GM18519 (cell line): ENCODE measurements at regions not wholly inside any gene's neighbourhood (a gene's known extent, or its start where the extent isn't known, plus 50 kb on each side); places are given as distances from the start of the nearest gene placed in this dataset.

Source experiments
- ATAC-seq: cut with Tn5 transposase; IDR thresholded peaks from one replicate; pipeline ENCODE4 v1.9.1; 2021; ENCODE audit warnings: mild to moderate bottlenecking, moderate library complexity; ENCODE audit not compliant: unreplicated experiment, low FRiP score

DNA sequence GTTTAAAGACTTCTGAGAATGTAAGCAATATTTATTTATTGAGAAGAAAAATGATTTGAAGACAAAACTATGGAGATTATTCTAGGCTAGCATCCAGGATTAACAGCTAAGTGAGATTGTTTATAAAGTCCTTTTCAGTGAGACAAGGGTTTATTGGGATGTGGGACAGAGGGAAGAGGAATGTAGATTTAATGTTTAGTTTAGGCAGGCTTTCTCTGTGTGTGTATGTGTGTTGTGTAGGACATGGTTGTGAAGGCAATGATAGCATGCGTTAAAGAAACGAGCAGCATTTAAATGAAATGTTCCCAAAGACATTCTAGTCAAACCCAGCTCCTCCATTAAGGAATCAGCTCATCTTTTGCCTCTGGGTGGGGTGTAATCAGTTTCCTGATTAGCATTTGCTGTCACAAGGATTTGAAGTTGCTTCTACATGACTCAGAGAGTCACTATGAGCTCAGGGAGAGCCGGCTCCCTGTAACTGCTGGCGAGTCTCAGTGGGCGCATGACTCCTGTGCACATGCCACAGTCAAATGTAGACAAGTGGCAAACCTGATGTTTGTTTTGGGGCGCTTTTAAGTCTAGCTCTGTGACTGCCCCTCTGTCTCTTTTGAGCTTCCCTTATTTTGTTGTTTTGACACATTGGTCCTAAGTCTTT lies 442.2 kb upstream of the CELF4 start:
- no peak for ATAC-seq

DNA sequence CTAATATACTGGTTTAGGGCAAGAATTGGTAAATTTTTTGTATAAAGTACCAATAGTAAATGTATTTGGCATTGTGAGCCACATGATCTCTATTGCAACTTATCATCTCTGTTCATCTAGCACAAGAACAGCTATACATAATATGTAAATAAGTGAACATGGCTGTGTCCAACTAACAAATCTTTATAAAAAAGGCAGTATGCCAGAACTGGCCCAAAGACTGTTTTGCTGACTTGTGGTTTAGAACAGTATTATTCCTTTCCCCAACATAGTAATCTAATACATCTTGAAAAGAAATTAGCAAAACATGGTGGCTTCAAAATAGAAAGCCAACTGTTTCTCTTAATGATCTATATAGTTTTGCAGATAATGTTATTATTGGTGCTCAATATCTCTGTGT lies 441.4 kb upstream of the CELF4 start:
- no peak for ATAC-seq

DNA sequence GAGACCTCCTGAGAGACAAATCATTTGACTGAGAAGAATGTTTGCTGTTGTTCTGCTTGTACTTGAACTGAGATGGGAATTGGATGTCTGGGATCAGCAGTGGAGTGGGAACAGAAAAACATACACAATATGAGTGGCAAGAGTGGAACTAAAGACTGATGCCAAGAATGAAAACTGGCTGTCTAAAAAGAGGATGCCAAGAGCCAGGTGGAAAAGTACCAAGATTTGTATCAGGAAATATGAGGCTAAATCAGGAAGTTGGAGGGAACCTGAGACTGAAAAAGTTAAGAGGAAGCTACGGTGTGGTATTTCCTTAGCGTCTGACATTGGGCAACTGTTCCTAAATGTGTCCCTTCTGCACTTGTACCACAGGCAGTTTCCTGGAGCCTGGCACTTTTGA lies 440.9 kb upstream of the CELF4 start:
- no peak for ATAC-seq

DNA sequence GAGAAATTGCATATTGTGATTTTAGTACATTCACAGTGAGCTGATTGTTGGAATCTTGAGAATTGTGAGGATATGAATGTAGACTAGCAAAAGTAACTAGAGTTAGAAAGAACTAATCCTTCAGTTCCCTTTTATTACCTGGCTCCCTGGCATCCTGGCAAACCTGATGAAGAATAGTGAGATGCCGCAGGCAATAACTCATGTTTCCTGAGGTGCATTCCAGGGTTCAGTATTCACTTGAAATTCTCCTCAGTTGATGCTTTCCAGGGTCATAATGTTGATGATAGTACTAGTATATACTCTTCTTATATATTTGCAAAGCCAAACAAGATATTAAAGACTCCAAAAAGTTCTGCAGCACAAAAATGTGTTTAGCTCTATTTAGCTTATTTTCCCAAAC lies 432.1 kb upstream of the CELF4 start:
- ATAC-seq, result no peak

DNA sequence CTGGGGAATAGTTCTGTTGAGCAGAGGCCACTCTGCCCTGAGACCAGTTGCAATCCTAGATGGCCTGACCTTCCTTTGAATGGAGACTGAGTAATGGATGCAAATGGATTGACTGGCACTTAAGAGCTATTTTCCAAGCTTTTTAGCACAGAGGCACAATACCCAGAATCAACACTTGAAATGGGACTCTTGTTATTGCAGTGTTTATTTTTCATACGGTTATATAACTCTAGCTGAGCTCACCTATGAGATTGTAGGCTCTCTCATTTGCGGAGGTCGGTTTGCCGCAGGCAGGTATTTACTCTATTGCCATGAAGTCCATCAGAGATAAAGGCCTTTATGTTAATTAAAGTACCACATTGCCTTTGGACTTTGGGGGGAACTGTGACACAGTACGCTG lies 422.3 kb upstream of the CELF4 start:
- ATAC-seq, result no peak

DNA sequence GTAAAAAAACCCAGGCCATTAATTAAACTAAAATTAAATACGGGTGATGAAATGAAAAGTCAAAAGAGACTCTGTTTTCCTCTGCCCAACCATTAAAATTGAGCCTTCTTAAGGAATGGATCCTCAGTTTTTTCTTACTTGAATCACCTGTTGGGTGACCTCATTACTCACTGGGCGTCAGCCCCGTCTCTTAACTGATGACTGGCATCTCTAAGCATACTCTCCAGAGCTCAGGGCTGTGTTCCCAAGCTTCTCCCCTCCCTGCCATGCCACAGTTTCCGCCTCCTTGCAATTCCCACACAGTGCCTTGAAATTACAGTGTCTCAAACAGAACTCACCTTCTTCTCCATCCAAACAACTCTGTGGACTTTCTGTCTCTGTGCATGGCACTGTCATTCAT lies 421.1 kb upstream of the CELF4 start:
- no peak for ATAC-seq

DNA sequence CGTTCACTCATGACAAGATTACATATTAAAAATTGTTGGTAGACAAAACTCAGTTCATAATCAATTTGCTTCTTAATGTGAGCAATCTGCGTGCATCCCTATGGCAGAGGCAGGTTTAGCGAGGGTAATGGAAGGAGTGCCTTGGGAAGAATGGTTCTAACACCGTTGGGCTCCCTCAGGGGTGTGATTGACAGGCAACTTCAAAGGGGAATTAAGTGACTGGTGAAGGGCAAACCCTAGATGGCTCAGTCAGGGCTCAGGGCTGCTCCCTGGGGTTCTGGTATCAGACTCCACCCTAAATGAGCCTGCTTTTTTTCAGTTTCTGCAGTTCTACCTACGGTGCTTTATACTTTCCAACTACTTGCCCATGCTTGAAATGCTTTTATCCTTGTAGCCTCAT lies 419.5 kb upstream of the CELF4 start:
- no peak for ATAC-seq

DNA sequence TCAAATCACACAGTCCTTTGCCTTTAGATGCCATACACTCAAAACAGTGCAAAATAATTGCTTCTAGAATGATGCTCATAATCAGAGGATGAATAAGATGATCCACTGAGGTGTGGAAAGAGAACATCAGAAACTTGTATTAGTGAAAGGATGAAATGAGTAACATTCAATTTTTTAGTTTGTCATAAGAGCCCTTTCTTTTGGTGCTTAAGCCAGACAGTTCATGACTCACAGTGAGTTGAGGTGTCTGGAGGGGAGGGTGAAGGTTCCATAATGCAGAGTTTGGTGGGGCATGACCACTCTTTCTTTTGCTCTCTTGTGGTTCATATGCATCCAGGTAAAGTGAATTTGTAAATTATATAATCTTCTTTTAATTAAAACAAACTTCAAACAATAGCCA lies 415.0 kb upstream of the CELF4 start:
- ATAC-seq, result no peak

DNA sequence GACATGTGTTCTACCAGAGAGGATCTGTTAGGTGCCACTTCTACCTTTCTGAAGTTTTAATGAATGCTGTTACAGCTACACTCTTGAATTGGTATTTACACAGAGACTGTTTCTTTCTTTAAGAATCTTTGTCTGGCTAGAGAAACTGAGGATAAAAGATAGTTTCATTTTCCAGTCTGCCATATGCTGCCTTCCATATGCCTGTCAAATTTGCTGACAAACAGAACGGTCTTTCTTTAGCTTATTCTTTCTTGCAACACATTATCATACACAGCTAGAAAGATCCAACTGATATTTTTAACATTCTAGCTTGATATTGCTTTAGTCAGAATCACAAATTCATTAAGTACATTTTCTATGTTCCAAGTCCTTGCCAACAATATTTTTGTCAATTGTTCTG lies 409.8 kb upstream of the CELF4 start:
- ATAC-seq, result no peak

DNA sequence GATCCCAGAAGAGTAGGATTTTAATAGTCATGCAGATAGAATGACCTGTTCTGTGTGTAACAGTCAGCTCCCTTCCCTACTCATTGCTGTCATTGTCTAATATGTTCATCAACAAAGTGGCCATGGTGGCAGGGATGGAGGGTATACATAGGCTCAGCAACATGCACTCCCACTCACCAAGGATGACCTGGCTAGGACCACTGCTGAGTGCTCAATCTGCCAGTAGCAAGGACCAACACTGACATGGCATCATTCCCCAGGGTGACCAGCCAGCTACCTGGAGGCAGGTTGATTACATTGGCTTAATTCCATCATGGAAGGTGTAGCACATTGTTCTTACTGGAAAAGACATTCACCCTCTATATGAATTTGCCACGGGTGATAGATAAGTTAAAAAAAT lies 401.7 kb upstream of the CELF4 start:
- no peak for ATAC-seq

DNA sequence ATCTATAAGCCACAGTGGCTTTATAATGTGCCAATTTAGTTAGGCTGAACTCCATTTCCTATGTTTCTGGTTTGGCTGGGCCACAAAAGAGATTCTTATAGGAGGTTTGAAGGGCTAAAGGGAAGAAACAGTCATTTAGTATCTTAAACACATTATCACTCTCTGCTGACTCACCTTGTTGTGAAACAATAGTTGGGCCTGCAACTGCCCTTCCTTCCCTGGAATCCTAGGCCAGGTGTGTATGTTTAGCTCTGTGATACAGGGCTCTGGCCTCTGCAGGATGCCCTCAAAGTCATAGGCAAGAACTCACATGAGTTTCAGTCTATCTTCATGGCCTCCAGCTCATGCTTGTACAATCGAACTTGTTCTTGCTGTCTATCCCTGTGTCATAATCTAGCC lies 400.0 kb upstream of the CELF4 start:
- ATAC-seq, result no peak

DNA sequence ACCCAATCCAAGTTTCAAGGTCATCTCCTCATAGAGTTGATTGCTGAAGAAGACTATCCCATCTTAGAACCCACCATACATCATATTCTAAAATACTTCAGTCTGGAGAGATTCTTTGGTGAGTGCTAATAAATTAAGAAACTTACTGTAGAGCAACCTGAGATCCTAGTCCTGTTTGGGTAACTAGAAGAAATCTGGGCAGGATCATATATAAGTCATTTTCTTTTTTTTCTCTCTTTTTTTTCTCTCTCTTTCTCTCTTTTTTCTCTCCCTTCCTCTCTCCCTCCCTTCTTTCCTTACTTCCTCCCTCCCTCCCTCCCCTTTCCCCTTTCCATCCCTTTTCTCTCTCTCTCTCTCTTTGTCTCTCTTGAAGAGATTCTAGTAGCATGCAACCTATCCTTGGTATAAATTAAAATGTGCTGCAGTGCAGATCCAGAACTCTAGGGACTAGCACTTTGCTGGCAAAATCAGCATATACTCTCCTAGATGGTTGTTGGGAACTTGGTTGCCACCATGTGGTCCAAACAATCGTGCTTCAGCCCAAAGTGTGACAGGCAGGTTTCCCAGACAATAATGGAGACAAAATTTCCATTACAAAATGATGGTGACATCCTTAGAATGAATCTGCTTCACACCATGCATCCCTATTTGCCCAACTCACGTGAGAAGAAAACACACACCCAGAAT lies 399.4 kb upstream of the CELF4 start:
- ATAC-seq, result no peak

DNA sequence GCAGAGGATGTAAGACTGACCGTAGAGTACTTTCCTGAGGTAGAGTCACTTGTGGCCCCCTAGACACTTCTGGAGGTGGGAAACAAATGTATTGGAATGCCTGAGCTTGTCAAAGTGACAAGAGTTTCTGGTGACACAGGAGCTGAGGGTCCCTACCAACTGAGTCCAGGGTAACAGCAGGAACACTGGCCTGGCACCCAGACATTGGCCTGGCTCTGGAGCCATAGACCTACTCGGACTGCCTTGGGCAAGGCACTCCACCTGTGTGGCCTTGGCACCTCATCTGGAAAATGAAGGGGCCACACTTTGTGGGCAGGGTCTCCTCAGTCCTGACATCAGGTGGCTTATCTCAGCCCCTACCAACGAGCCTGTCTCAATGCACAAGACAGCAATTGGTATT lies 398.2 kb upstream of the CELF4 start:
- ATAC-seq, result no peak

DNA sequence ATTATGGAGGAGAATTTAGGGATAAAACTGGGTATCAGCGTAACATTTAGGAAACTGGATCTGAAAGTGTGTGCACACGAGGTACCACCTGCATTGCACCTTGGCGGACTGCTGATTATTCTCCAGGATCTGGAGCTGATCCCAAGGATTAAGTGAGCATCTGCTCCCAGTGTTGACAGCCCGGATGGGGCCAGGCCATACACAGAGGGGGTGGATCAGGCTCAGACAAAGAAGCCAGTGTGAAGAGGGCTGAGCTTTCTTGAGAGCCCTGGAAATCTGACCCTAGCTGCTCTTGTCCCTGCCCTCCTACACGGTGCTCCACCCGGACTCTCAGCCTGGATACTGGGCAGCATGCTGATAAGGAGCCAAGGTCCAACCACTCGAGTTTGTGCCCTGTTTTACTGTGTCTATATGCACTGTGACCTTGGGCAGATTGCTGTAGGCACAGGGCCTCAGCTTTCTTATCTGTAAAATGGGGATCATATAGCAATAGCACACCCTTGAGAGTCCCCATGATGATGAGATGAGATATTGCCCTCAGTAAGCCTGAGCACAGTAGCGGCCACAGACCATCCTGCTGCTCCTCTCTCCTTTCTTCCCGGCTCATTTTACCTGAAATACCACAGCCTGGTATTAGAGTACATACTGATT lies 396.8 kb upstream of the CELF4 start:
- ATAC-seq, result no peak

DNA sequence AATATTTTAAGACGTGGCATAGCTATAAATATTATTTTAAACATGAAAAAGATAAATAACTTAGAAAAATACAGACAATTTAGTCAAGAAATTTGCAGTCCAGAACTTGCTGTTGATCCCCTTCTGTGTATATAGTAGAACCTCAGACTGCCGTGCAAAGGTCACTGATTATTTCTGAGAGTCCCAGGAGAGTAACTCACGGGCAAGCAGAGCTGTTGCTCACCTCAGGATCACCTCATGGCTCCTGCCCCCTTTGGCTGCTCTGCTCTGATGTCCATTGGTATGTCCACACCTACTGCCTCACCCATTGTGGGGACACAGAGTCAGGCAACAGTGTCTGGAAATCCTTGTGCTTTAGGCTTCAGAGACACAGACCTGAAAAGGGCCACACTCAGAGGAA lies 392.9 kb upstream of the CELF4 start:
- ATAC-seq, result no peak

DNA sequence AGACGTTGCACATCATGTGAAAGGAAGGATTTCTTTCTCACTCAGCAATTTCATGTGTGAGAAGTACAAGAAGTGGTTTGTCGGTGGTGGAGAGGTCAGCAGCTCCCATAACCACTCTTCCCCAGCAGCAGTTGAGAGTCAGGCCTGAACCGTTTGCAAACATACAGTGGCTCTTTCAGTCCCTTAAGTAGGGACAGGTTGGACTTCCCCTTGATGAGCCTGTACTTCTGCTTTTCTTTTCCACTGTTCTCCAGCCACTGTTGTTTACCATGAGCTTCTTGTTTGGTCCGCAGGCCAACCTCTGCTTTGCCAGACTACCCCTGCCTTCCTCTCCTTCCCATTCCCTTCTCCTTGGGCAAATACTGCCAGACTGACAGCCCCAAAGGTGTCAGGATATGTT lies 391.3 kb upstream of the CELF4 start:
- no peak for ATAC-seq

DNA sequence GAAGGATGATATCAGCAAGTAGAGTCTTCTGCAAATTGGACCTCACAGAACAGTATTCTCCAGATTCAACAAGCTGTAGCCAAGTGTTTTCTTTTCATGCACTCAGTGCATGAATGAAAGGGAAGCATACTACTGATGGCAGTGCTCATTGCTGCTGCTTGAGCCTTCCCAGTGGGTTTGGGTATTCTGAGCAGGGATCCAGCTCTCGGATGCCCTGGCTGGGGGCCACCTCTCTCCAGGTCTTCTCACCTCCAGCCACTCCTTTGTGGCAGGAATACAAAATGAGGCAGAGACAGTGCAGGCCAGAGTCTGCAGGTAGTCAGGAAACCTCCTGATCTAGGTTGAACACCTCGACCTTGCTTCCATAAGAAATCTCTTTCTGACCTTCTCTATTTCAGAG lies 390.4 kb upstream of the CELF4 start:
- no peak for ATAC-seq

DNA sequence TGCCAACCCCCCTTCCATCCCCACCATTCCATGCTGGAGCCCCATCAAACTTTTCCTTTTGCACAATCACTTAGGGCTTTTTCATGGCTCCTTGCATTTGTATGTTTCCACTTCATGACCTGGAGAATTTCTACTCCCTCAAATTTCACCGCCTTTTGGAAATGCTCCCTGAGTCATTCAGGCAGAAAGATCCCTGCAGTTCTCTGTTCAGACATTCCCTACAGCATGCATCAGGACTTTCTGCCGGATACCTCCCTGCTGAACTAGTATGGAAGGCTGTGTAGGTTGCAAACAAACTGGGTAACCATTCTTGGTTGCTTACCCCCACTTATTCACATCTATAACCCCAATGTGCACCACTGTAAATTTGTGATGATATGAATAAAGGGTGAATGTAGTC lies 389.6 kb upstream of the CELF4 start:
- ATAC-seq, result no peak

DNA sequence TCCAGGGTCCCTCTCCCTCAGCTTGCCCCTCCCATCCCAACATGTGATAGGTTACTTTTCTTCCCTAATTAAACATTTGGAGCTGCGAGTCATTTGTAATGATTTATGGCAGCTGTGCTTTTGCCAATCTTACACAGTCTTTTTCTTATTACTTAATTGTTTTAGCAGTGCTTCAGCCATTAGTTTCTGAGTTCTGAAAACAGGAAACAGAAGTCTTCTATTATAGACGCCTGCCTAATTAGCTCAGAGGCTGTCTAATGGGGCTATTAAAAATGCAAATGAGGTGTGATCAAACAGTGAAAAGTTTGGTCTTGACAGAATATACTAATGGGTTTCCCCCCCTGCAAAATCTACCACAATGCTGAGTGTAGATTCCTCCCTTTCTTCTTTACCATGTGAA lies 388.3 kb upstream of the CELF4 start:
- no peak for ATAC-seq

DNA sequence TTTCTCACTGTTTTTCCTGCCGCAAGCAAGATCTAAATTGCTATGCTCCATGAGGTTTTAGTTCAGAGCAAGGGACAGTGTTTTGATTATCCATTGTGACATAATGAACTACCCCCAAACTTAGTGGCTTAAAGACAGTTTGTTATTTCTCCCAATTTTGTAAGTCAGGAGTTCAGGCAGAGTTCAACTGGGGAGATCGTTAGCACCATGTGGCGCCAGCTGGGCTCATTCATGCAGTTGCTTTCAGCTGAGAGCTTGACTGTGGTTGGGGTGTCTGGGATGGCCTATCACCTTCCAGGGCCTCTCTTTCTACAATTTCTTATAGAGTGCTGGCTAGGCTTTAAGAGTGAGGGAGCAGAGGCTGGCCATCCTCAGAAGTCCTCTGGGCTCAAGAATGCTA lies 382.9 kb upstream of the CELF4 start:
- no peak for ATAC-seq

DNA sequence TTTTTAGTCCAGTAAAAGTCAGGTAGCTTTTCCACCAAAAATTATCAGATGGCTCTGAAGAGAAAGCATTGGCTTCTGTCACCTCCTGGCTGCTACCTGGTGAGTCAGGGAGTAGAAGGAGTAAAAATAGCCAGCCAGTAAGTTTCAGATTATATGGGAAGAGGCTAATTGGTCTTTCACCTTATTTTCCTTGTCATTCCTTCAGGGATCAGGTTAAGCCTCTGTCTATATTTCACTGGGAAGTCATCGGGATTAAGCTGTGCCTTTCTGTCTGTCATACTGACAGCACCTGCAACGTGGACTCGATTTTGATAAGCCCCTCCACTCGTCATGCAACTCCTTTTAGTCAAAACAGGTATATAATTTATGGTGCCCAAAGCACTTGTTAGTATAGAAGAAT lies 380.7 kb upstream of the CELF4 start:
- ATAC-seq, result no peak

DNA sequence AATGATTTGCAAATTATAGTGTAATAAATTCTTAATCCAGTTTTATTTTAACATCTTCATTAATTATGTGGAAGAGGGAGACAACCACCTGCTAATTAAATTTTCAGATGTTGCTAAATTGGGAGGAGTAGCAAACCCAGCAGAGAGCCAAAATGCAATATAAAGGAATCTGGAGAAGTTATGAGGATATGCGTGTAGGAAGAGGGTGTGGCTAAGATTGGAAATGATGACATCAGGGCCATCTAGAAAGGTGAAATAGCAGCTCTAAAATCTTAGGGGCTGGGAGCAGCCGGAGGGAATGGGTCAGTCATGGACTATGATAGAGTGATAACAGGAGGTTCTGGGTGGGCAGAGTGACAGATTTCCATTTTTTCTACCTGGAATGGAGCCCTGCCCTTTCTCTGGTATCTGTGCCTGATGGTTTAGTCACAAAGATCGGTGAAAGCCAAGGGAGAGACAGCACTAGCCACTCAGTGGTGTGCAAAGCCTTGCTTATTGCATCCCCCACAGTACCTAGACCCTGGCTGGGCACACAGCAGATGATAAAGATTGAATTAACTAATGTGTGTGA lies 379.2 kb upstream of the CELF4 start:
- ATAC-seq, result no peak
